ENCODE measurements at regions not wholly inside any gene's neighbourhood (a gene's known extent, or its start where the extent isn't known, plus 50 kb on each side); places are given as distances from the start of the nearest gene placed in this dataset.

GRCh38 chr2:128690869-128691268 is 372.2 kb upstream of the HS6ST1 start:
- no peak for DNase-seq (ENCODE audit: low read depth)
- TF ChIP-seq, protein P1, sequence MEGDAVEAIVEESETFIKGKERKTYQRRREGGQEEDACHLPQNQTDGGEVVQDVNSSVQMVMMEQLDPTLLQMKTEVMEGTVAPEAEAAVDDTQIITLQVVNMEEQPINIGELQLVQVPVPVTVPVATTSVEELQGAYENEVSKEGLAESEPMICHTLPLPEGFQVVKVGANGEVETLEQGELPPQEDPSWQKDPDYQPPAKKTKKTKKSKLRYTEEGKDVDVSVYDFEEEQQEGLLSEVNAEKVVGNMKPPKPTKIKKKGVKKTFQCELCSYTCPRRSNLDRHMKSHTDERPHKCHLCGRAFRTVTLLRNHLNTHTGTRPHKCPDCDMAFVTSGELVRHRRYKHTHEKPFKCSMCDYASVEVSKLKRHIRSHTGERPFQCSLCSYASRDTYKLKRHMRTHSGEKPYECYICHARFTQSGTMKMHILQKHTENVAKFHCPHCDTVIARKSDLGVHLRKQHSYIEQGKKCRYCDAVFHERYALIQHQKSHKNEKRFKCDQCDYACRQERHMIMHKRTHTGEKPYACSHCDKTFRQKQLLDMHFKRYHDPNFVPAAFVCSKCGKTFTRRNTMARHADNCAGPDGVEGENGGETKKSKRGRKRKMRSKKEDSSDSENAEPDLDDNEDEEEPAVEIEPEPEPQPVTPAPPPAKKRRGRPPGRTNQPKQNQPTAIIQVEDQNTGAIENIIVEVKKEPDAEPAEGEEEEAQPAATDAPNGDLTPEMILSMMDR (conservative IDR thresholded peaks at IDR 0.05; ENCODE audit: low read depth, low read length), result no peak
- H3K4me3 ChIP-seq (ENCODE audit: low read depth, low read length), result no peak overlapping the region

GRCh38 chr2:128691526-128691925 is 372.9 kb upstream of the HS6ST1 start:
- TF ChIP-seq, protein P1 (conservative IDR thresholded peaks at IDR 0.05; ENCODE audit: low read depth, low read length), result no peak
- H3K4me3 ChIP-seq (ENCODE audit: low read depth, low read length), result no peak overlapping the region
- DNase-seq (ENCODE audit: low read depth), result no peak

DNA sequence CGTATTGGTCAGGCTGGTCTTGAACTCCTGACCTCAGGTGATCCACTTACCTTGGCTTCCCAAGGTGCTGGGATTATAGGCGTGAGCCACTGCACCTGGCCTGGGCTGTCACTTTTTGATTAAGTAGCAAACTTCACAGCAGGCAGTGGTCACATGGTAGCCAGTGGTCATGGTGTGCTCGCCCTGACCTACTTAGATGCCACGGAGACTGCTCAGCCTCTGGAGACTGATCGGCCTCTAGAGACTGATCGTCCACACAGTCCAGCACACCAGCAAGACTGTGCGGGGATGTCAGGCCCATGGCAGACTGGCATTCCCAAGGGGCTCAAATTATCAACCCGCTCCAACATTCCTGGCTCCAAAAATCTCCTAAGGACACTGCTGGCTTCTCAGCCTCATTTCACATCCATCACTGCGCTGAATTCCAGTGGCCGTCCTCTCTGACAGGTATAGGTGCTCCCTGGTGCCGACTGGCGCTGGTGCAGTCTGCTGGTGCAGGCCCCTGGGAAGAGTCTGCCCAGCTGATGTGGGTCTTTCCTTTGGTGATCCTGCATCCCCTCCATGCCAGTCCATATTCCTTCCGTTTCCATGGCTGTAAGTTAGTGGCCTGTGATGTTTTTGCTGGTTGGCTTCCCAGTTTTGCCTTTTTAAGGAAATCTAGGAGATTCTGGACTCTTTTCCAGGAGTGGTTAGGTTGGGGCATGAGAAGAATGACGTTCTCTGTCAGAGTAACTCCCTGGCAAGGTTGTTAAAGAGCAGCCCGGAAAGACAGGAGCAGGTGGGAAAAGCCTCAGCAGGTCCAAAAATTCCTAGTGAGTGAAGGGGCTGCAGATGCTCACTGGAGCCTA is 374.5 kb upstream of the HS6ST1 start:
- H3K4me3 ChIP-seq (ENCODE audit: low read depth, low read length), result no peak overlapping the region
- DNase-seq (ENCODE audit: low read depth), result no peak
- TF ChIP-seq, protein P1 (conservative IDR thresholded peaks at IDR 0.05; ENCODE audit: low read depth, low read length), result no peak

- H3K4me3 ChIP-seq (ENCODE audit: low read depth, low read length), result no peak overlapping the region
These were observed 375.0 kb upstream of the HS6ST1 start for GRCh38 chr2:128693743-128694029.

GRCh38 chr2:128695646-128696220 is 377.1 kb upstream of the HS6ST1 start:
- H3K4me3 ChIP-seq (ENCODE audit: low read depth, low read length), result no peak overlapping the region
- no peak for DNase-seq (ENCODE audit: low read depth)
- TF ChIP-seq, protein P1 (conservative IDR thresholded peaks at IDR 0.05; ENCODE audit: low read depth, low read length), result no peak

More at GRCh38 chr2:128693743-128694029, 375.0 kb upstream of the HS6ST1 start:
- TF ChIP-seq, protein P1 (conservative IDR thresholded peaks at IDR 0.05; ENCODE audit: low read depth, low read length), result no peak
- no peak for DNase-seq (ENCODE audit: low read depth)

DNA sequence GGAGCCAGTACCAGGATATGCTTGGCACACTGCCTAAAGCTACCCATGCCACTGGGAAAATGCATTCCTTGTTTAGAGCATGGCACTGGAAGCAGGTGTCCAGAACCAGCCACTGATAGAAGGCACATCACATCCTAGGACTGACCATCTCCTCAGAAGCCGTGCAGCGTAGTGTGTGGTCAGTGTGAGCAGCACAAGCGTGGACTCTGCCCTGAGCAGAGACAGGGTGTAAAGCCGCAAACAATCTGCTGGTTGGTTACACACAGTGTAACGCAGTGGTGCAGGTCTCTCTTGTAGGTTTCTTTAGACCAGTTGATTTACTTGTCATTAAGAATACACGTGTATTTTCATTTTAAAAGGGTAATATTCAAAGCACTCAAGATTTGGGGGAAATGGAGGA is 377.8 kb upstream of the HS6ST1 start:
- no peak overlapping the region for H3K4me3 ChIP-seq (ENCODE audit: low read depth, low read length)
- TF ChIP-seq, protein P1 (conservative IDR thresholded peaks at IDR 0.05; ENCODE audit: low read depth, low read length), result no peak
- no peak for DNase-seq (ENCODE audit: low read depth)

- TF ChIP-seq, protein P1 (conservative IDR thresholded peaks at IDR 0.05; ENCODE audit: low read depth, low read length), result no peak
These were observed 382.8 kb upstream of the HS6ST1 start for GRCh38 chr2:128701418-128701817.

More at GRCh38 chr2:128701418-128701817, 382.8 kb upstream of the HS6ST1 start:
- DNase-seq (ENCODE audit: low read depth), result no peak
- no peak overlapping the region for H3K4me3 ChIP-seq (ENCODE audit: low read depth, low read length)
